LNCAP (cell line): ENCODE measurements at regions not wholly inside any gene's neighbourhood (a gene's known extent, or its start where the extent isn't known, plus 50 kb on each side); places are given as distances from the start of the nearest gene placed in this dataset.

Source experiments
- TF ChIP-seq, protein P1 (sequence below): fragments of 450-650 bp; IDR thresholded peaks from 2 replicates; pipeline ENCODE4 v1.5.1; 2017; ENCODE audit warnings: mild to moderate bottlenecking

DNA sequence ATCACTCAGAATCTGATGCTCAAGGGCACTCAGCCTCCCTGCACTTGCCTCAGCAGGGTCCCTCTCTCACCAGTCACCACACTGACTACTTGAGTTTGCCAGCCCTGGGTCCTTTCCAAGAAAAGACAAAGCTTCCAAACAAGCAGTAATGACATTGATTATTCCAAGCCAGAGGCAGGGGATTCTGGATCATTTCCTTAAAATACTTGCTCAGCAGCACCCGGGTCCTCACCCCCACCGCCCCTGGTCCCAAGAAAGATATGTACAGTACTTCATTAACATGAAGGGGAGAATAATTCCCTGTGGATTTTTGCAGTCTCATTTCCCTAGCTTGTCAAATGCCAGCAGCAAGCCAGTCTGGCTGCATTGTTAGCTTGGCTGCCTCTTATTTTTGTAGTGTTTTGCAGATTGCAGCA, 83.2 kb upstream of the GNAO1 start:
- TF ChIP-seq, protein P1, sequence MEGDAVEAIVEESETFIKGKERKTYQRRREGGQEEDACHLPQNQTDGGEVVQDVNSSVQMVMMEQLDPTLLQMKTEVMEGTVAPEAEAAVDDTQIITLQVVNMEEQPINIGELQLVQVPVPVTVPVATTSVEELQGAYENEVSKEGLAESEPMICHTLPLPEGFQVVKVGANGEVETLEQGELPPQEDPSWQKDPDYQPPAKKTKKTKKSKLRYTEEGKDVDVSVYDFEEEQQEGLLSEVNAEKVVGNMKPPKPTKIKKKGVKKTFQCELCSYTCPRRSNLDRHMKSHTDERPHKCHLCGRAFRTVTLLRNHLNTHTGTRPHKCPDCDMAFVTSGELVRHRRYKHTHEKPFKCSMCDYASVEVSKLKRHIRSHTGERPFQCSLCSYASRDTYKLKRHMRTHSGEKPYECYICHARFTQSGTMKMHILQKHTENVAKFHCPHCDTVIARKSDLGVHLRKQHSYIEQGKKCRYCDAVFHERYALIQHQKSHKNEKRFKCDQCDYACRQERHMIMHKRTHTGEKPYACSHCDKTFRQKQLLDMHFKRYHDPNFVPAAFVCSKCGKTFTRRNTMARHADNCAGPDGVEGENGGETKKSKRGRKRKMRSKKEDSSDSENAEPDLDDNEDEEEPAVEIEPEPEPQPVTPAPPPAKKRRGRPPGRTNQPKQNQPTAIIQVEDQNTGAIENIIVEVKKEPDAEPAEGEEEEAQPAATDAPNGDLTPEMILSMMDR, result no peak

GRCh38 chr16:56106527-56106926, 84.8 kb upstream of the GNAO1 start:
- TF ChIP-seq, protein P1, result no peak

DNA sequence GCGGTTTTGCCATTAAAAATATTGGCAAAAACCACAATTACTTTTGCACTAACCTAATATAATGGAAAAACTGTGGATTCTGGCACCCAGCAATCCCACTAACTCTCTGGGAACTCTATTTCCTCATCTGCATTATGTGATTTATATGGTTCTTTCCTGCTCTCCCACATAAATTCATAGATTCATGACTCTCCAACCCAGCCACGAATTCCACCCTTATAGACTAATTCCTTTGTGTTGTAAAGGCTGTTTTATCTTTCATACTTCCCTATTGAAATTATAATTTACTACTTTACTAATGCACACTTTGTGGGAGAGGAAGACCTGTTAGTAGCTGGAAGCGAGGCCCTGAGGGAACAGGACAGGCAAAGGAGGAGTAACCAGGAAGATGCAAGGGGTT, 88.4 kb upstream of the GNAO1 start:
- TF ChIP-seq, protein P1, result no peak

GRCh38 chr16:56102183-56102686, 89.1 kb upstream of the GNAO1 start:
- TF ChIP-seq, protein P1, result no peak

DNA sequence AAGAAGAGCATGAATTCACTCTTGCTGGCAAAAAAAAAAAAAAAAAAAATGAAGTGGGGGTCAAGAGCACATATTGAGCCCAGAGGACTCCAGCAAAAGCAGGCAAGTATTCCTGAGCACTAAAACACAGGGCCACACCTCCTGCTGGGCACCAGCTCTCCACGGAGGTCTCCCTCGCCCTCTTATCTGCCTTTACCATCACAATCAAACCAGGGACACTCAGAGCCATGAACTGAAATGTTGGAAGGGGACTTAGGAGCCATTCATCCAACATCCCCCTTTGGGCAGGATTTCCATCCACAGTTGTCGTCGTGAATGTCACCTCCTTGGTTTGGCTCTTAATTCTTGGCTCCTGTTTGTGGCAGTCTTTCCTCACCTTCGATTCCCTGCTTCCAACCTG, 89.8 kb upstream of the GNAO1 start:
- TF ChIP-seq, protein P1, result no peak

DNA sequence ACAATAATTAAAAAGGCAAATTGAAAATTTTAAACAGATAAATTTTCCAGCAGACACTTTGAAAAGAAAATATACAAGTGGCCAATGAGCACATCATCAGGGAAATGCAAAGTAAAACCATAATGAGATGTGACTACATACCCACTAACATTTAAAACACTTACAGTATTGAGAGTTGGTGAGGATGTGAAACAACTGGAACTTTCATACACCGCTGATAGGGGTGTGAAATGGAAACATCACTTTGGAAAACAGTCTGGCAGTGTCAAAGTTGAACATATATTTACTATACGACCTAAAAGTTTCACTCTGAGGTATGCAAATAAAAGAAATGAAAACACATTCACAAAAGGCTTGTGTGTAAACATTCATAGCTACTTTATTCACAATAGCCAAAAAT, 94.0 kb upstream of the GNAO1 start:
- TF ChIP-seq, protein P1, result no peak

GRCh38 chr16:56094231-56094630, 97.1 kb upstream of the GNAO1 start:
- TF ChIP-seq, protein P1, result no peak

GRCh38 chr16:56093055-56093454, 98.2 kb upstream of the GNAO1 start:
- TF ChIP-seq, protein P1, result no peak
